ENCODE measurements at regions not wholly inside any gene's neighbourhood (a gene's known extent, or its start where the extent isn't known, plus 50 kb on each side); places are given as distances from the start of the nearest gene placed in this dataset.

- TF ChIP-seq CTCF (IDR thresholded peaks at IDR 0.05 in 2 of 3, conservative IDR thresholded peaks at IDR 0.05 in 1 of 3; ENCODE audit: borderline replicate concordance in 1 of 3, insufficient read depth in 1 of 3, low read depth in 2 of 3, low read length in 2 of 3) (no peak), SP1 (IDR thresholded peaks at IDR 0.05; ENCODE audit: low read depth) (no peak), JUND (IDR thresholded peaks at IDR 0.05) (no peak), POLR2A (IDR thresholded peaks at IDR 0.05; ENCODE audit: borderline replicate concordance, extremely low read depth, insufficient read depth, insufficient read length) (no peak), YY1 (IDR thresholded peaks at IDR 0.05; ENCODE audit: extremely low read depth, insufficient replicate concordance, low read depth, low read length) (no peak), ZBTB33 (IDR thresholded peaks at IDR 0.05; ENCODE audit: extremely low read depth, insufficient replicate concordance, low read length) (no peak), POLR2AphosphoS5 (IDR thresholded peaks at IDR 0.05; ENCODE audit: low read depth, low read length) (no peak), EZH2phosphoT487 (IDR thresholded peaks at IDR 0.05; ENCODE audit: borderline replicate concordance) (no peak), FOSL1 (IDR thresholded peaks at IDR 0.05; ENCODE audit: low read depth) (no peak), CEBPB (IDR thresholded peaks at IDR 0.05; ENCODE audit: low read depth) (no peak)
These were observed 85.8 kb upstream of the RTL6 start for GRCh38 chr22:44583854-44584253.
